ENCODE measurements at regions not wholly inside any gene's neighbourhood (a gene's known extent, or its start where the extent isn't known, plus 50 kb on each side); places are given as distances from the start of the nearest gene placed in this dataset.

DNA sequence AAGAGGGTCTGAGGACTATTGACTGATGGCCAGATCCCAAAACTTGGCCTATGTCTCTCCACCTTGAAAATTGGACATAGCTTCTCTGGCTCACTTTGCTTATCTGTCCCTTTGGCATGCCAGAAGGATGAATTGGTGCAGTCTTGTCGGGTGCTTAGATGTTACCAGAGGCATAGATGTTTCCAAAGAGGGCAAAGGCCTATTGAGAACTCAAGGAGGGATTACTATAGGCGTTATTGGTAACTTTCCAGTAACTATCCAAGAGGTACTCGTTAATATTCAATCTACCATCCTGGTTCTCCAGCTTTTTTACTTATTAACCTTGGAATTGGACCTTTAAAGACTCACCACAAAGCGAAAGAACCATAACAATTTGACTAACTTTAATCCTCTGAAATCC is 368.3 kb upstream of the ESRRG start:
- H3K27ac Mint-ChIP-seq (ENCODE audit: unreplicated experiment), result no peak overlapping the region
- no peak for DNase-seq
- H3K4me1 Mint-ChIP-seq (ENCODE audit: low read depth, unreplicated experiment), result peaks cover 8% of the 10 kb centered on the region
- TF ChIP-seq, protein P1, sequence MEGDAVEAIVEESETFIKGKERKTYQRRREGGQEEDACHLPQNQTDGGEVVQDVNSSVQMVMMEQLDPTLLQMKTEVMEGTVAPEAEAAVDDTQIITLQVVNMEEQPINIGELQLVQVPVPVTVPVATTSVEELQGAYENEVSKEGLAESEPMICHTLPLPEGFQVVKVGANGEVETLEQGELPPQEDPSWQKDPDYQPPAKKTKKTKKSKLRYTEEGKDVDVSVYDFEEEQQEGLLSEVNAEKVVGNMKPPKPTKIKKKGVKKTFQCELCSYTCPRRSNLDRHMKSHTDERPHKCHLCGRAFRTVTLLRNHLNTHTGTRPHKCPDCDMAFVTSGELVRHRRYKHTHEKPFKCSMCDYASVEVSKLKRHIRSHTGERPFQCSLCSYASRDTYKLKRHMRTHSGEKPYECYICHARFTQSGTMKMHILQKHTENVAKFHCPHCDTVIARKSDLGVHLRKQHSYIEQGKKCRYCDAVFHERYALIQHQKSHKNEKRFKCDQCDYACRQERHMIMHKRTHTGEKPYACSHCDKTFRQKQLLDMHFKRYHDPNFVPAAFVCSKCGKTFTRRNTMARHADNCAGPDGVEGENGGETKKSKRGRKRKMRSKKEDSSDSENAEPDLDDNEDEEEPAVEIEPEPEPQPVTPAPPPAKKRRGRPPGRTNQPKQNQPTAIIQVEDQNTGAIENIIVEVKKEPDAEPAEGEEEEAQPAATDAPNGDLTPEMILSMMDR (IDR thresholded peaks at IDR 0.05; ENCODE audit: partially characterized antibody, unreplicated experiment), result no peak
- H3K9me3 Mint-ChIP-seq (ENCODE audit: unreplicated experiment), result peaks cover 2% of the 10 kb centered on the region
- H3K4me3 Mint-ChIP-seq (ENCODE audit: unreplicated experiment), result no peak overlapping the region
- H3K27me3 Mint-ChIP-seq (ENCODE audit: unreplicated experiment), result peaks cover 13% of the 10 kb centered on the region
- H3K36me3 Mint-ChIP-seq (ENCODE audit: unreplicated experiment), result no peaks in the 10 kb centered on the region

DNA sequence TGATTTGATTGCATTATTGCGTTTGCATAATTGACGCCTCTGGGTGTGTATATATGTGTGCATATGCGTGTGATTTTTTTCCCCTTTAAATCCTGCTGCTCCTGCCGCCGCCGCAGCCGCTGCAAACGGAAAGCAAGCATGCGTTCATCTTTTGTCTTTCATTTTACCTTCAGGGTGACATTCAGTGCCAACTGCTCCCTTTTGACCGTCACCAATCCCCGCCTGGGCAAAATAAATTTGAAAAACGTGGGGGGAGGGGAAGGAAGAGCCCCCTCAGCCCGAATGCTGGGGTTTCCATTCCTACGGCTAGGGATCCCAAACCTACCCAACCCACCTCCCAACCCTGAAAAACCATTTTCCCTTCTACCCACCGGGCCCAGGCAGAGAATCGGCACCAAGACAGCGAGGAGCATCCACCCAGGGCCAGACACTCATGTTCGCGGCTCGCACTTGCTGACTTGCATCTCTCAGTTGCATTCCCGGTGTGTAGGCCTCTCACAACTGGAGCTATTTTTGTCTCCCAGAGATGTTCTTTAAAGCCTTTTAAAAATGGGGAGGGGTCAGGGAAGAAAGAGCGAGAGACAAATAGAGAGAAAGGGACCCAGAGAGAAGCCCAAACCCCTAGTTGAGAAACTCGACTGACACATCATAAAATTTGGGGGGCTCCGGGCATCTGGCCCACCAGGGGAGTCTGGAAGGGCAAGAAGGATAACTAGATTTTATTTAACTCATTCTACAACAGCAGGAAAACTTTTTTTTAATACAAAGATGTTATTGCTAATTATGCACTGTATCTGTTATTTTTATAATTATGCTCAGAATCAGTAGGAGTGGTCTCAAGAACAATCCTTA is 367.1 kb upstream of the ESRRG start:
- peaks cover 8% of the 10 kb centered on the region for H3K4me1 Mint-ChIP-seq (ENCODE audit: low read depth, unreplicated experiment)
- peak overlapping the region; percentile 24 for H3K27ac Mint-ChIP-seq (ENCODE audit: unreplicated experiment)
- TF ChIP-seq, protein P1 (IDR thresholded peaks at IDR 0.05; ENCODE audit: partially characterized antibody, unreplicated experiment), result no peak
- no peaks in the 10 kb centered on the region for H3K36me3 Mint-ChIP-seq (ENCODE audit: unreplicated experiment)
- H3K27me3 Mint-ChIP-seq (ENCODE audit: unreplicated experiment), result peaks cover 13% of the 10 kb centered on the region
- peaks cover 2% of the 10 kb centered on the region for H3K9me3 Mint-ChIP-seq (ENCODE audit: unreplicated experiment)
- peak overlapping the region; percentile 88 for H3K4me3 Mint-ChIP-seq (ENCODE audit: unreplicated experiment)
- DNase-seq, result no peak

DNA sequence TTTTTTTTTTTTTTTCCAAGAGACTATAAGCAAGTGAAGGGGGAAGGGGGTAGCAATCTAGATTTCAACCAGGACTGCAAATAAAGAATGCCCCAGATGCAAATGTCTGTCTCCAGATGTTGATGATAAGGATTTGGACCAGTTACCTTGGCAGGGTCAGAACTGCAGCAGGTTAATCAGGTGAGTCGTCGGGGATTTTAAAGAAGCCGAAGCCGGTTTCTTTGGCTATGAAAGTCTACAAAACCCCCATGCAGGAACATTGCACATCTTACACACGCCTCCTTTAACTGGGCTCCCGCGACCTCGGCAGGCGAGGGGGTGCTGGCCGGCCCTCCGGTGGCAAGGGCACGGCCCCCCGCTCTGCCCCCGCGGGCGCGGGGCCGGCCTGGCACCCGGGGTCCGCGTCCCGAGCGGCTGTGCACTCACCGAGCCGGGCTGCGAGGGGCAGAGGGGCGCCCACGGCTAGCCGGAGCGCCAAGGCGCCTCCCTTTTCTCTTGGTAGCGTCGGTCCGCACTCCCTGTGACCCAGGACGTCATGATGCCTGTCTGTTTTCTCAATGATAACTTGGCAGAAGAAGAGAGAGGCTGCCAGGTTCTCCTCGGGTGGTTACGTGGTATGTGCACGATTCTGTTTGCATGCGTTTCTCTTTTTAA is 366.3 kb upstream of the ESRRG start:
- TF ChIP-seq, protein P1 (IDR thresholded peaks at IDR 0.05; ENCODE audit: partially characterized antibody, unreplicated experiment), result no peak
- Mint-ChIP-seq H3K36me3 (ENCODE audit: unreplicated experiment) (no peaks in the 10 kb centered on the region), H3K27ac (ENCODE audit: unreplicated experiment) (no peak overlapping the region), H3K27me3 (ENCODE audit: unreplicated experiment) (peaks cover 12% of the 10 kb centered on the region), H3K4me3 (ENCODE audit: unreplicated experiment) (peak overlapping the region; percentile 88), H3K4me1 (ENCODE audit: low read depth, unreplicated experiment) (peaks cover 8% of the 10 kb centered on the region), H3K9me3 (ENCODE audit: unreplicated experiment) (peaks cover 2% of the 10 kb centered on the region)
- peak; percentile 34 for DNase-seq

DNA sequence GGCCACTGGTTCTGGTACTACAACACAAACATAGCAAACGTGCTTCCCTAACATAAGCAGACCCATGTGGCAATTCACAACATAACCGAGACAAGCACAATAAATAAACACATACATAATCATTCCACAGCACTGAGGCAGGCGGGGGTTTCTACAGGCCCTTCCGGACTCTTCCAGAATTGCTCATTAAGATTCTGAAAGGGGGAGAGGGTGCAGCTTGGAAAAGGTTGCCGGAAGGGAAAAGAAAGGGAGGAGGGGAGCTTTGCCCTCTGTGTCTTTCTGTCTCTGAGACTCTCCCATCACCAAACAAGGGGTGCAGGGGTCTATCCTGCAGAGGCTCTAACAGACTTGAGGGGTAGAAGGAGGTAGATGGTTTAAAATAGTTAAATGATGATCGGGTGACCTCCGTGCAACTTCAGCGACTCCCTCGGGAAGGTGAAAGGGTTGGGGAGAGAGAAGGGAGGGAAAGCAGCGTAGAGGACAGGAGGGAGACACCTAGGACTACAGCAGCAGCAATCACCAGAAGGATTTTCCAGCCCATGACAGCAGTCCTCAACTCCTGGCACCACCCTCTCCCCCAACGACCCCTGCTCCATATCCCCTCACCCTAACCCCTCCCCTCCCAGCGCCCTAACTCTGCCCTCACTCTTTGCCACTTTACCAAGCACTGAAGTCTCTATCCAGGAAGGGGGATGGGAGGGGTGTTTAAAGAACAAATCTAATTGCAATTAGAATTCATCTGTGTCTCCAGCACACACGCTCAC is 365.5 kb upstream of the ESRRG start:
- TF ChIP-seq, protein P1 (IDR thresholded peaks at IDR 0.05; ENCODE audit: partially characterized antibody, unreplicated experiment), result no peak
- Mint-ChIP-seq H3K27ac (ENCODE audit: unreplicated experiment) (no peak overlapping the region), H3K9me3 (ENCODE audit: unreplicated experiment) (peaks cover 2% of the 10 kb centered on the region), H3K27me3 (ENCODE audit: unreplicated experiment) (peaks cover 12% of the 10 kb centered on the region), H3K4me1 (ENCODE audit: low read depth, unreplicated experiment) (peaks cover 8% of the 10 kb centered on the region), H3K4me3 (ENCODE audit: unreplicated experiment) (peak overlapping the region; percentile 86), H3K36me3 (ENCODE audit: unreplicated experiment) (no peaks in the 10 kb centered on the region)
- DNase-seq, result no peak

Measured in glutamatergic neuron (in vitro differentiated cells).